GM19025 (cell line): ENCODE measurements at regions not wholly inside any gene's neighbourhood (a gene's known extent, or its start where the extent isn't known, plus 50 kb on each side); places are given as distances from the start of the nearest gene placed in this dataset.
"Not testable (repeated sequence)": the region's sequence is repeated elsewhere in the genome, so short reads cannot be mapped to it uniquely, and the experiment has no call there.

ENCODE experiments used
- ATAC-seq: cut with Tn5 transposase; IDR thresholded peaks from one replicate; pipeline ENCODE4 v1.9.1; 2021; ENCODE audit warnings: mild to moderate bottlenecking, low read depth, moderate library complexity; ENCODE audit not compliant: unreplicated experiment

GRCh38 chr6:1162367-1163275 is 149.3 kb upstream of the FOXQ1 start:
- ATAC-seq = no peak

GRCh38 chr6:1156411-1156810 is 155.5 kb upstream of the FOXQ1 start:
- not testable (repeated sequence) for ATAC-seq

DNA sequence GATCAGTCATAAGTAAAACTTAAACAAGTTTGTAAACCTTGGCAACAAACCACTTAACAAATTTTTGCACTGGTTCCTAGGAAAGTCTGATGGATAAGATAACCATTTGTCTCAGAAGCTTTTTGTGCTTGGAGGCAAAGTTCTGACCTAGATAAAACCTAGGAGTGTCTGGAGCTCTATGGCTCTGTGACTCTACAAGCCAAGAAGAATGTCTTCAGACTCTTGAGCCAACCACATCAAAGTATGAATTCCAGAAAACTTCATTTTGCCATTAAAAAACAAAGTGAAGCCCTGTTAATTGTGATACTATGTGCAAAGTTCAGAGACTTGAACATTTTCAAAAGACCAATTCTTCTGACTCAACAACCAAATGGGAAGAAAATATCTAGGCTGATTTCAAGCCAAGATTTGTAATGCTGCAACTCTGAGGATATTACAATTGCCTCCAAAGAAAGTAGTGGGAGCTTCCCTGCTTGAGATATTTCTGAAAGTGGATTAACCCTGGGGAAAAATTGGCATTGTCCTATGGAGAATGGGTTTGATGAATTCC is 158.1 kb upstream of the FOXQ1 start:
- ATAC-seq = no peak

DNA sequence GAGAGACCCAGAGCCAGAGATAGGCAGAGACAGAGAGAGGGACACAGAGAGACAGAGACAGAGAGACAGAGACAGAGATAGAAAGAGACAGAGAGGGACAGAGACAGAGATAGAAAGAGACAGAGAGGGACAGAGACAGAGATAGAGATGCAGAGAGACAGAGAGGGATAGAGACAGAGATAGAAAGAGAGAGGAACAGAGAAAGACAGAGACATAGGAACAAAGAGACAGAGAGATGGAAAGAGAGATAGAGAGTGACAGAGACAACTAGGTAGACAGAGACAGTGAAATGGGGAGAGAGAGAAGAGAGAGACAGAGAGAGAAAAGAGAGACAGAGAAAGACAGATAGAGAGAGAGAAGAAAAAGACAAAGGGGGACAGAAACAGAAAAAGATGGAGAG is 165.4 kb upstream of the FOXQ1 start:
- ATAC-seq = no peak

- no peak for ATAC-seq
Observed at GRCh38 chr6:1145768-1146218, 166.1 kb upstream of the FOXQ1 start.

DNA sequence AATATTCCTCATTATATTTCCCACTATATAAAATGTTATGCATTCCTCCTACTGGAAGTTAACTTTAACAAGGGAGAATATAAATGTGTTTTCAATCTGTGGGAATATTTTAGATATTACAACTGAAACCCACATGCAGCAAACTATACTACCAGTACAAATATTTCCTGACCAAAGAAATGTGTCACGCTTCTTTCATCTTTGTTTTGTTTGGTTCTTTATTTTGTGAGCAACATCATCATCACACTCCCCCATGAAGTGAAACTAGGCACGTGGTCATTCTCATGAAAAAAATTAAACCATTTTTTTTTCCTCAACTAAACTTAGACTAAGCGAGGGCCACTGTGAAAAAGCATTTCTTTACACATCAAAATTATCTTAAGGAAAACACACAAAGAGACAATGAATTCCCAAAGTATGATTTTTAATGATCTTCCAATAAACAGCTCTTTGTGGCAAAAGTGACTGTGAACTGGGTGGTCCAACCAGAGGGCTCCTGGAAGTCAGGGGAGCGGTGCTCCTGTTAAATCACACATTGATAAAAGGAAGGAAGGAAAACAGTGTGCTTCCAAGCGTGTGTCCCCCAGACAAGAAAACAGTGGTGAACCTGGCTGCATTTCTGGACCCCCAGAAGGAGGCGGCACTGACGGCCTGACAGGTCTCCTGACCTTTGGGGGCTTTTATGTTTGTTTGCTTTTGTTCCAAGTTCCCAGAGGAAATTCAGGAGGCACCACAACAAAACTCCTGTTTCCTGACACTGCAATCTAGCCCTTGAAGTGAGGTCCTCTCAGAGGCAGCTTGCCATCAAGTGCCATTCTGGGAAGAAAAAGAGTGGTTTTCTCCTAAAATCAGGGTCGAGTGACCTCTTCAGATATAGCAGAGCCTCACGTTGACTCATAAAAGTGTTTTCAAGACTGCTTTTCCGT is 166.8 kb upstream of the FOXQ1 start:
- no peak for ATAC-seq

- ATAC-seq = no peak
Observed at GRCh38 chr6:1143655-1144054, 168.2 kb upstream of the FOXQ1 start.

DNA sequence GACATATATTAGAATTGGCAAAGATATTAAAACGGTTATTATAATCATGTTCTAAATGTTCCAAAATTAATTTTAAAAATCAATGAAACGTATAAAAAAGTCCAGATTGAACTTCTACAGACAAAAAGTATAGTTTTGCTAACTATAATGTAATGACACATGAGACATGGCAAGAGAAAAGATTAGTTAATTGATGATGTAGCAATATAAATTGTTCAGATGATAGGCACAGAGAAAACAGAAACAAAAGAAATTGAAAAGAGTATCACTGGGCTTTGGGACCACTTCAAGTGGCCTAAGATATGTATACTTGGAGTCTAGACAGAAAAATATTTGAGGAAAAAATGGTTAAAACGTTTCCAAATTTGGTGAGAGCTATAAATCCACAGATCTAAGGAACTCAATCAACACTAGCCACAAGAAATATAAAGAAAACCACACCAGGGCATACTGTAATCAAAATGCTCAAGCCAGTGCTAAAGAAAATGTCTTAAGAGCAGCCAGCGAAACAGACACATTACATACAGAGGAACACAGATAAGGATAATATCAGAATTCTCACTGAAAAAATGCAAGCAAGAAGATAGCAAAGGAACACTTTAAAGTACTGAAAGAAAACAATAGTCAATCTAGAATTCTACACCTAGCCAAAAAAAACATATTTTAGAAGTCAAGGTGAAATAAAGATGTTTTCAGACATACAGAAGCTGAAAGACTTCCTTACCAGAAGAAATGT is 172.6 kb upstream of the FOXQ1 start:
- no peak for ATAC-seq

DNA sequence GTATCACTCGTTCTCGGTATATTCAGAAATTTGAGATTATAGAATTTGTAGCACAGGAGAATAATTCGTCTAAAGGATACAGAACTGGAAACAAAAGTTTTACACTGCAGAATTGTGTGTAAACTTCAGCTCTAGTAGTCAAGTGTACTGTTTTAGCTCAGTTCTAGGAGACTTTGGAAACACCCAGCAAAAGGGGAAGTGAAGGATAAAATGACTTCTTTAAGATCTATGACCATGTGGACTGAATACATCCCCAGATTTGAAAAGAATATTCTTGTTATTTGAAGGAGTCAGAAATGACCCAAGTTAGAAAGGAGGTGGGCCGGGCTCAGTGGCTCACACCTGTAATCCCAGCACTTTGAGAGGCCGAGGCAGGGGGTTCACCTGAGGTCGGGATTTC is 174.0 kb upstream of the FOXQ1 start:
- ATAC-seq = no peak

DNA sequence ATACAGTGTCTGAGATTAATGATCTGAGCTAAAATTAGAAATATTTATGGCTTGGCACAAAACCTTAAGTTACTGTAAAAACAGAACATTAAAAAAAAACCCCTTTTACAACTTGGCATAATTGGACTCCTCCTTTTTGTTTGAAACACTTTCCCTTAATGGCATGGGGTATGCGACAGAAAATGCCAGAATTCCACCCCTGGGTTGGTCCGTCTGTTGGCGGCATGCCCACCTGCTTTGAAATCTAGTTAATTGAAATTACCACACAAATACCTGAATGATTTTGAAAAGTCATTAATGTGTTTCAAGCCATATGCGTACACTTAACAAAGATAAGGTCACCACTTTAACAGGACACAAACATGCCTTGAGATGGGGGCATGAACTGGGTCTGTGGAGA is 175.1 kb upstream of the FOXQ1 start:
- no peak for ATAC-seq

- ATAC-seq = no peak
Observed at GRCh38 chr6:1136415-1136774, 175.5 kb upstream of the FOXQ1 start.

- no peak for ATAC-seq
Observed at GRCh38 chr6:1135726-1136414, 176.0 kb upstream of the FOXQ1 start.

- no peak for ATAC-seq
Observed at GRCh38 chr6:1131285-1132079, 180.4 kb upstream of the FOXQ1 start.

GRCh38 chr6:1130709-1131108 is 181.2 kb upstream of the FOXQ1 start:
- ATAC-seq = no peak

DNA sequence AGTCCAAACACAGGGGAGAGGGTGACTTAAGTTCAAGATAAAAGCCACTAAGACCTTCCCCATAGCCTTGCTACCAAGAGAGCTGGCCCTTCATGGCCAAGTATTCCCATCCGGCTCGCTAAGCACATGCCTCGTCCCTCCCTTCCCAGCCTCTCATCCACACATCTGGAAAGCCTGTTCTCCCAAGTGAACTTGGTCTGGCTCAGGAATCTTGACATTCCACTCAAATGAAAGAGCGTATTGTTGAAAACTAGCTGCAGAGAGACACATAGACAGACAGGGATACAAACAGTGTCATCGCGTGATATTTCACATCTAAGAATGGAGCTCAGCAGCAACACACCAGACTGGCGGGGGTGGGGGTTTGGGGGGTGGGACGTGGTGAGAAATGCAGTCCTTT is 182.8 kb upstream of the FOXQ1 start:
- ATAC-seq = no peak

DNA sequence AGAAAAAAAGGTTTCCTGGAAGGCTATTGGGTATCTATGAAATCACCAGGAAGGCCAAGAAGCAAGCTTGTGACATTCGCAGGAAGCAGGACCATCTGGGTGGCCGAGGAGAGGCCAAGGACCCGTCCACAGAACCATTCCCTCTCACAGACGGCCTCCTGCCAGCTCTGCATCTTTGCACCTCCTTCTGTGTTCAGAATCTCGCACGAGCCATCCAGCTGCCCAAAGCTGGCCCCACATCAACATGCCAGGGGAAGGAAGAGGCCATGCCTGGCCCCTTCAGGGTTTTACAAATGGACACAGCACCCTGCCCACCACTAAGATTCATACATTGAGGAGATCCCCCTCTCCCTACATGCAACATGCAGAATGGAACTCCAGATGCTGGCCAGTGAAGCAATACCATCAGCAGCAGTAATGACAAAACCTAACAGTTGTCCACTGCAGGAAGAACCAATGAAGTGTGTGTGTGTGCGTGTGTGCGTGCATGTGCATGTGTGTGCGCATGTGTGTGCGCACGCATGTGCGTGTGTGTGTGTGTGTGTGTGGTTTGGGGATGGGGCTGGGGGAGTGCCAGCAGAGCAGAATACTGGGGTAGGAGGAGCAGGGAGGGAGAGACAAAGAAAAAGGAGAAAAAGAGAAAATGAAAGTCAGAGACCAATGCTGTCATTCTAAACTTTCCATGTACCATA is 184.2 kb upstream of the FOXQ1 start:
- no peak for ATAC-seq

GRCh38 chr6:1127129-1127528 is 184.8 kb upstream of the FOXQ1 start:
- no peak for ATAC-seq

DNA sequence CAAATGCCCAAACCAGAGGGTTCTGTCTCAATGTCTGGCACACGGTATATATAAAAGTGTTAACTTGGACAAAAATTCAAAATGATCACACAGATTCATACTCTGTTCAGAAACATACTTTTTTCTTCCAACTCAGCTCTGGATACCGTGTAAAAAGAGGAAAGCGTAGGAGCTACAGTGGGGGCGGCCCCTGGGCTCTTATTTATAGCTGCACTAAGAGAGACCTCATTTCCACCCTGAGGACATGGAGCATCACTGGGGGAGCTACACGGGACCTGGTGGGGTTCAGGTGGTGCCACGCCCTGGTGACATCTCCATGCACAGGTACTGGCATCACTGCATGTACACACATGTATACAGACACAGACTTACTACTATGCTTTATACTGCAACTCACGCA is 185.9 kb upstream of the FOXQ1 start:
- no peak for ATAC-seq

DNA sequence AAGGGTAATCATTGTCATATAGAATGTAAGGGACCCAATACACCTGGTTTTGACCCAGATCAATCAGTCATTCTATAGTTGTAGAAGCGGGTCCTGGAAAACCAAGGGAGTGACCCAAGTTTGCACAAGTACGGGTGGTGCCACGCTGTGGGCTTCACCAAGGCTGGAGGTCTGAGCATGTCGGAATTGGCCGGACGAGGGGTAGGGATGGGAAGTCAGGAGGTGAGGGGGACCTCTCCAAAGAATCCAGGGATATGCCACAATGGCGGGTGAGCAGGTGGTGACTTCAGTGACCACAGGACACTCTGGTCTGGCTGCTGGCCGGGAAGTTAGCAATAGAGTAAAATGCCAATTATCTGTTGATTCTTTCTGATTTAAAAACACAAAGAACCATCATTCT is 186.6 kb upstream of the FOXQ1 start:
- no peak for ATAC-seq
